ENCODE measurements at regions not wholly inside any gene's neighbourhood (a gene's known extent, or its start where the extent isn't known, plus 50 kb on each side); places are given as distances from the start of the nearest gene placed in this dataset.

GRCh38 chr18:41798879-41799278, 156.2 kb upstream of the PIK3C3 start:
- CTCF ChIA-PET (ENCODE audit: partially characterized antibody), result no interaction called here
- TF ChIP-seq RAD21 (IDR thresholded peaks at IDR 0.05 in 1 of 2, conservative IDR thresholded peaks at IDR 0.05 in 1 of 2; ENCODE audit: low read depth in 2 of 2, low read length in 2 of 2) (no peak), USF2 (IDR thresholded peaks at IDR 0.05; ENCODE audit: low read length) (no peak), RBBP5 (IDR thresholded peaks at IDR 0.05; ENCODE audit: borderline replicate concordance, low read depth, low read length) (no peak), HDAC2 (IDR thresholded peaks at IDR 0.05; ENCODE audit: borderline replicate concordance in 1 of 2, low read depth in 2 of 2, low read length in 2 of 2) (no peak), PHF8 (conservative IDR thresholded peaks at IDR 0.05; ENCODE audit: low read depth, low read length) (no peak), SIN3A (conservative IDR thresholded peaks at IDR 0.05 in 1 of 2, IDR thresholded peaks at IDR 0.05 in 1 of 2; ENCODE audit: low read depth in 1 of 2, low read length in 2 of 2) (no peak), EZH2 (IDR thresholded peaks at IDR 0.05; ENCODE audit: low read depth, low read length, severe bottlenecking) (no peak), JUND (IDR thresholded peaks at IDR 0.05; ENCODE audit: low read length) (no peak), CBX8 (IDR thresholded peaks at IDR 0.05; ENCODE audit: borderline replicate concordance, low read depth, low read length) (no peak), SAP30 (IDR thresholded peaks at IDR 0.05; ENCODE audit: insufficient read depth, insufficient replicate concordance, low read length) (no peak), KDM4A (IDR thresholded peaks at IDR 0.05; ENCODE audit: low read depth, low read length, severe bottlenecking) (no peak), TBP (IDR thresholded peaks at IDR 0.05; ENCODE audit: low read depth, low read length) (no peak)

More at GRCh38 chr18:41798879-41799278, 156.2 kb upstream of the PIK3C3 start:
- H3K23ac ChIP-seq (ENCODE audit: insufficient read length), result no peak overlapping the region
- no peaks in the 10 kb centered on the region; the same call in 1 of the 2 replicates for H3K23me2 ChIP-seq (ENCODE audit: low read depth, low read length)
- DNase-seq (ENCODE audit: low read depth in 1 of 2, low spot score in 2 of 2) (no peak), FAIRE-seq (no peak)
- H3K4ac ChIP-seq (replicated peaks; ENCODE audit: insufficient read length, low read depth, low read length), result no peak overlapping the region
- no peak overlapping the region; the same call in 1 of the 2 replicates for H3K18ac ChIP-seq (ENCODE audit: extremely low read depth, low read length)
- H3K56ac ChIP-seq (replicated peaks; ENCODE audit: insufficient read length, low read depth, low read length), result no peak overlapping the region
- no peaks in the 10 kb centered on the region for H4K20me1 ChIP-seq (replicated peaks in 1 of 2; ENCODE audit: control insufficient read depth in 1 of 2, insufficient read depth in 2 of 2, low read length in 2 of 2)
- no peak overlapping the region for H4K5ac ChIP-seq (ENCODE audit: insufficient read length, low read depth, low read length)
- H3K14ac ChIP-seq (ENCODE audit: insufficient read length), result no peak overlapping the region
- H3K4me3 ChIP-seq (ENCODE audit: extremely low read depth in 1 of 4, insufficient read depth in 2 of 4, low read depth in 3 of 4, low read length in 4 of 4), result no peak overlapping the region
- no peak overlapping the region for H3K9ac ChIP-seq (replicated peaks in 1 of 4; ENCODE audit: extremely low read depth in 1 of 4, low read depth in 3 of 4, low read length in 3 of 4)
- H4K91ac ChIP-seq (replicated peaks; ENCODE audit: insufficient read length, low read length), result no peak overlapping the region
- no peaks in the 10 kb centered on the region for H3K27me3 ChIP-seq (replicated peaks in 1 of 4; ENCODE audit: control insufficient read depth in 3 of 4, extremely low read depth in 1 of 4, insufficient read depth in 3 of 4, low read length in 3 of 4)
- 95% methylated on average over 2 of the region's 2 CpGs; no CpG with 5 or more reads in 1 of the 2 experiments for WGBS, 2 experiments (ENCODE audit: extremely low coverage in 1 of 2, insufficient coverage in 1 of 2, insufficient read length in 1 of 2, insufficient replicate concordance in 2 of 2, low coverage in 1 of 2, low lambda C conversion rate in 2 of 2, missing lambda C conversion rate in 1 of 2)
- no peak overlapping the region for H2BK5ac ChIP-seq (ENCODE audit: low read depth, low read length)
- H3K79me1 ChIP-seq (ENCODE audit: low read depth, low read length), result no peaks in the 10 kb centered on the region
- no peak overlapping the region for H4K8ac ChIP-seq (ENCODE audit: extremely low read depth, insufficient read depth, low read length)
- no peaks in the 10 kb centered on the region for H3K9me3 ChIP-seq (ENCODE audit: insufficient read depth in 2 of 2, low read depth in 1 of 2, low read length in 1 of 2)
- no peak overlapping the region for H2AFZ ChIP-seq (ENCODE audit: low read length)
- H3K79me2 ChIP-seq (ENCODE audit: control insufficient read depth in 1 of 2, insufficient read depth in 2 of 2, low read length in 2 of 2), result no peaks in the 10 kb centered on the region
- no peak overlapping the region for H2BK12ac ChIP-seq (ENCODE audit: low read depth, low read length)
- no peaks in the 10 kb centered on the region for H3K36me3 ChIP-seq (ENCODE audit: control insufficient read depth in 2 of 4, insufficient read depth in 4 of 4, low read length in 3 of 4)
- H2BK15ac ChIP-seq (ENCODE audit: low read length), result no peak overlapping the region
- no peak overlapping the region for H2BK120ac ChIP-seq (replicated peaks; ENCODE audit: low read depth, low read length)
- no peak overlapping the region for H3K4me2 ChIP-seq (ENCODE audit: insufficient read depth in 1 of 2, low read depth in 2 of 2, low read length in 2 of 2)
- POLR2A ChIA-PET (ENCODE audit: partially characterized antibody), result no interaction called here
- no peak overlapping the region for H2BK20ac ChIP-seq (ENCODE audit: low read length)
- no peaks in the 10 kb centered on the region for H3K4me1 ChIP-seq (replicated peaks in 1 of 4; ENCODE audit: control insufficient read depth in 3 of 4, insufficient read depth in 4 of 4, low read length in 3 of 4)
- H3K27ac ChIP-seq (ENCODE audit: low read depth, low read length), result no peak overlapping the region
- no peak overlapping the region for H2AK5ac ChIP-seq (ENCODE audit: low read depth, low read length)

Measured in H1 (cell line).